IMR-90 (cell line): ENCODE measurements at regions not wholly inside any gene's neighbourhood (a gene's known extent, or its start where the extent isn't known, plus 50 kb on each side); places are given as distances from the start of the nearest gene placed in this dataset.

Experiments used
- ATAC-seq: fragments of 200-7000 bp; cut with Tn5 transposase; 2 replicates; pipeline ENCODE4 v1.9.1; 2020; ENCODE audit warnings: low read depth, mild to moderate bottlenecking, moderate library complexity
- BruUV-seq: library from RNA; stranded (reverse); fragments of 400-500 nt; replicated peaks from 2 replicates; lab custom pipeline; 2021; lab: Mats Ljungman, UMichigan
- CTCF ChIA-PET: fragments of 300-600 bp; formaldehyde crosslinking; extraction: SDS; loops from one replicate; lab custom pipeline; 2021; ENCODE audit warnings: antibody characterized with exemption; lab: Yijun Ruan, JAX
- POLR2A ChIA-PET: fragments of 300-600 bp; sonication (Branson Sonifier 250); formaldehyde crosslinking; loops from one replicate; lab custom pipeline; 2022; ENCODE audit warnings: antibody characterized with exemption; ENCODE audit not compliant: unreplicated experiment; lab: Charles Lee
- DNase-seq: peaks from one replicate; pipeline ENCODE4 v3.0.0; 2013
- H2AFZ ChIP-seq: replicated peaks from 2 replicates; pipeline ENCODE3; 2013; ENCODE audit warnings: low read length, mild to moderate bottlenecking; ENCODE audit not compliant: poor library complexity
- H2AK5ac ChIP-seq: 2 replicates; pipeline ENCODE4 v1.6.1; 2013; ENCODE audit warnings: low read depth, low read length, inconsistent platforms
- H2AK9ac ChIP-seq: replicated peaks from 2 replicates; pipeline ENCODE3; 2013; ENCODE audit warnings: mild to moderate bottlenecking, low read depth, low read length, moderate library complexity; ENCODE audit not compliant: poor library complexity
- H2BK120ac ChIP-seq: 2 replicates; pipeline ENCODE4 v1.6.1; 2013; ENCODE audit warnings: low read depth, low read length, inconsistent platforms
- H2BK15ac ChIP-seq: 3 replicates; pipeline ENCODE4 v1.6.1; 2013; ENCODE audit warnings: low read depth, low read length, inconsistent platforms
- H2BK20ac ChIP-seq: 2 replicates; pipeline ENCODE4 v1.6.1; 2013; ENCODE audit warnings: low read depth, mild to moderate bottlenecking, inconsistent platforms, low read length, moderate library complexity
- H2BK5ac ChIP-seq: 2 replicates; pipeline ENCODE4 v1.6.1; 2013; ENCODE audit warnings: mild to moderate bottlenecking, low read depth, low read length, inconsistent platforms; ENCODE audit not compliant: poor library complexity, severe bottlenecking
- H3K14ac ChIP-seq: replicated peaks from 2 replicates; pipeline ENCODE4 v1.6.1; 2013; ENCODE audit warnings: low read depth, low read length, inconsistent platforms
- H3K18ac ChIP-seq: 2 replicates; pipeline ENCODE4 v1.6.1; 2013; ENCODE audit warnings: low read depth, low read length, control low read depth
- H3K23ac ChIP-seq: 2 replicates; pipeline ENCODE4 v1.6.1; 2013; ENCODE audit warnings: low read depth, low read length, inconsistent platforms
- H3K27ac ChIP-seq: 2 replicates; pipeline ENCODE4 v1.5.1; 2013; ENCODE audit warnings: mild to moderate bottlenecking, control low read depth, low read length; ENCODE audit not compliant: insufficient read depth
- H3K27me3 ChIP-seq: 2 replicates; pipeline ENCODE4 v1.6.1; 2013; ENCODE audit warnings: low read length; ENCODE audit not compliant: control insufficient read depth, insufficient read depth
- H3K36me3 ChIP-seq: 2 replicates; pipeline ENCODE4 v1.6.1; 2013; ENCODE audit warnings: low read length, mixed read lengths; ENCODE audit not compliant: control insufficient read depth, insufficient read depth
- H3K4ac ChIP-seq: 2 replicates; pipeline ENCODE4 v1.6.1; 2013; ENCODE audit warnings: low read depth, low read length, inconsistent platforms
- H3K4me1 ChIP-seq: 2 replicates; pipeline ENCODE4 v1.6.1; 2013; ENCODE audit warnings: low read length, mixed read lengths; ENCODE audit not compliant: control insufficient read depth, insufficient read depth
- H3K4me2 ChIP-seq: 2 replicates; pipeline ENCODE4 v1.6.1; 2013; ENCODE audit warnings: low read depth, mild to moderate bottlenecking, control low read depth, low read length, moderate library complexity
- H3K4me3 ChIP-seq: 2 replicates; pipeline ENCODE4 v1.5.1; 2013; ENCODE audit warnings: low read depth, mild to moderate bottlenecking, control low read depth, low read length, moderate library complexity; ENCODE audit not compliant: insufficient read depth
- H3K56ac ChIP-seq: 2 replicates; pipeline ENCODE4 v1.6.1; 2013; ENCODE audit warnings: low read length, inconsistent platforms; ENCODE audit not compliant: insufficient read depth; ENCODE audit errors: extremely low read depth
- H3K79me1 ChIP-seq, 2 experiments: 2 replicates each; pipeline ENCODE4 v1.6.1; 2013; ENCODE audit warnings: low read length in 2 of 2, inconsistent platforms in 1 of 2, low read depth in 1 of 2
- H3K9ac ChIP-seq: 2 replicates; pipeline ENCODE4 v1.6.1; 2013; ENCODE audit warnings: low read depth, low read length, control low read depth
- H3K9me1 ChIP-seq: 2 replicates; pipeline ENCODE4 v1.6.1; 2013; ENCODE audit warnings: low read length, inconsistent platforms; ENCODE audit not compliant: insufficient read depth
- H3K9me3 ChIP-seq: 2 replicates; pipeline ENCODE4 v1.6.1; 2013; ENCODE audit warnings: low read length; ENCODE audit not compliant: control insufficient read depth, insufficient read depth
- H4K20me1 ChIP-seq: 2 replicates; pipeline ENCODE4 v1.6.1; 2013; ENCODE audit warnings: low read length, inconsistent platforms; ENCODE audit not compliant: insufficient read depth
- H4K5ac ChIP-seq: 2 replicates; pipeline ENCODE4 v1.6.1; 2013; ENCODE audit warnings: mild to moderate bottlenecking, low read depth, low read length, control low read depth
- H4K8ac ChIP-seq, 2 experiments: 2 replicates each; pipeline ENCODE4 v1.6.1; 2013; ENCODE audit warnings: low read depth in 2 of 2, low read length in 2 of 2, control low read depth in 1 of 2, inconsistent platforms in 1 of 2
- H4K91ac ChIP-seq: 2 replicates; pipeline ENCODE4 v1.6.1; 2013; ENCODE audit warnings: low read depth, low read length, inconsistent platforms; ENCODE audit not compliant: insufficient read depth
- BHLHE40 ChIP-seq: fragments of 150-350 bp; IDR thresholded peaks from 2 replicates; pipeline ENCODE4 v1.6.1; 2016; ENCODE audit warnings: mild to moderate bottlenecking, low read depth, low read length
- CEBPB ChIP-seq: IDR thresholded peaks from 2 replicates; pipeline ENCODE4 v1.6.1; 2012; ENCODE audit warnings: low read depth, low read length, improper control_type of control experiment
- CHD1 ChIP-seq: IDR thresholded peaks from 2 replicates; pipeline ENCODE4 v1.6.1; 2012; ENCODE audit warnings: low read depth, low read length, improper control_type of control experiment
- CTCF ChIP-seq: conservative IDR thresholded peaks from 2 replicates; pipeline ENCODE4 v1.5.1; 2012; ENCODE audit warnings: mild to moderate bottlenecking, low read depth, low read length, improper control_type of control experiment
- FOS ChIP-seq: fragments of 150-350 bp; IDR thresholded peaks from 2 replicates; pipeline ENCODE4 v1.6.1; 2016; ENCODE audit warnings: low read depth, low read length
- MAFK ChIP-seq: IDR thresholded peaks from 2 replicates; pipeline ENCODE4 v1.6.1; 2012; ENCODE audit warnings: low read depth, low read length, improper control_type of control experiment
- NFE2L2 ChIP-seq: fragments of 150-350 bp; IDR thresholded peaks from 2 replicates; pipeline ENCODE4 v1.6.1; 2016; ENCODE audit warnings: low read depth, mild to moderate bottlenecking, low read length
- RCOR1 ChIP-seq: IDR thresholded peaks from 2 replicates; pipeline ENCODE4 v1.6.1; 2012; ENCODE audit warnings: mild to moderate bottlenecking, low read length, improper control_type of control experiment; ENCODE audit not compliant: insufficient replicate concordance
- RFX5 ChIP-seq: IDR thresholded peaks from 2 replicates; pipeline ENCODE4 v1.8.0; 2012; ENCODE audit warnings: low read depth, mild to moderate bottlenecking, low read length, moderate library complexity
- USF2 ChIP-seq: fragments of 150-350 bp; IDR thresholded peaks from 2 replicates; pipeline ENCODE4 v1.6.1; 2017; ENCODE audit warnings: mild to moderate bottlenecking, antibody characterized with exemption, low read length, low read depth
- WGBS, 2 experiments: methylation state at CpG; one replicate each; pipeline versions ENCODE4 v1.1.5 to v1.1.7; 2013; ENCODE audit warnings: missing lambda C conversion rate in 2 of 2; ENCODE audit not compliant: insufficient read length in 1 of 2; ENCODE audit errors: extremely low coverage in 2 of 2; 5-methylcytosine and 5-hydroxymethylcytosine counted together
- dilution Hi-C: fragments of 300-500 bp; cut with HindIII; formaldehyde crosslinking; loops from one replicate; pipeline ENCODE4 v1.14.3; 2018; ENCODE audit warnings: low sequenced_read_pairs; ENCODE audit not compliant: unreplicated experiment
- in situ Hi-C: fragments of 300-500 bp; cut with MboI; formaldehyde crosslinking; loops from 3 replicates; pipeline ENCODE4 v1.14.3; 2019; ENCODE audit warnings: low sequenced_read_pairs, inconsistent platforms, mixed read lengths
- intact Hi-C: fragments of 100-400 bp; cut with micrococcal nuclease; formaldehyde crosslinking; loops from 2 replicates; pipeline ENCODE4 v1.10.0; 2022

GRCh38 chr11:26014456-26015115, 317.3 kb upstream of the ANO3 start:
- Histone ChIP-seq H3K9me1 (no peaks in the 10 kb centered on the region), H3K4me2 (no peak overlapping the region), H3K4ac (no peak overlapping the region; the same call in 1 of the 2 replicates), H2BK5ac (no peak overlapping the region), H3K56ac (no peak overlapping the region), H3K79me1 (no peaks in the 10 kb centered on the region), H4K5ac (no peak overlapping the region), H2BK15ac (no peak overlapping the region), H4K91ac (no peak overlapping the region), H3K4me3 (no peak overlapping the region), H3K23ac (no peak overlapping the region), H3K27ac (no peak overlapping the region), H3K18ac (peak overlapping the region; percentile 65; the same call in 1 of the 2 replicates), H3K4me1 (no peaks in the 10 kb centered on the region; the same call in 1 of the 2 replicates), H2AFZ (no peak overlapping the region), H3K14ac (no peak overlapping the region), H3K36me3 (no peaks in the 10 kb centered on the region), H2AK5ac (no peak overlapping the region), H2BK20ac (no peak overlapping the region), H2AK9ac (no peak overlapping the region), H4K8ac (no peak overlapping the region), H3K9ac (no peak overlapping the region), H2BK120ac (no peak overlapping the region), H3K27me3 (no peaks in the 10 kb centered on the region), H4K20me1 (no peaks in the 10 kb centered on the region), H3K9me3 (no peaks in the 10 kb centered on the region)
- in situ Hi-C loops (no loop called here), dilution Hi-C loops (no loop called here), intact Hi-C loops (no loop called here)
- WGBS, 2 experiments = no CpG with 5 or more reads among the region's 6 CpGs
- ChIA-PET POLR2A (no interaction called here), CTCF (no interaction called here)
- BruUV-seq = no TSS peak
- DNase-seq = no peak
- TF ChIP-seq BHLHE40 (no peak), NFE2L2 (no peak), RFX5 (no peak), USF2 (no peak), CTCF (no peak), CHD1 (no peak), RCOR1 (no peak), FOS (no peak), MAFK (no peak), CEBPB (no peak)
- no peak for ATAC-seq
